Thoracic aorta (tissue), 2 donors: ENCODE measurements at regions not wholly inside any gene's neighbourhood (a gene's known extent, or its start where the extent isn't known, plus 50 kb on each side); places are given as distances from the start of the nearest gene placed in this dataset.

ENCODE experiments used
- ATAC-seq: fragments of 150-250 bp; one replicate; pipeline ENCODE4 v1.8.0; 2017; ENCODE audit warnings: low read depth; ENCODE audit not compliant: insufficient number of reproducible peaks, low FRiP score
- DNase-seq: peaks from one replicate; pipeline ENCODE4 v3.0.0-alpha.2; 2020; ENCODE audit warnings: low spot score
- H3K27ac ChIP-seq, 2 donors: fragments of 200-600 bp; sonication (generic); 1 replicate in 1 of 2; 2 replicates in 1 of 2; pipeline ENCODE4 v1.5.1; 2016; ENCODE audit warnings: mild to moderate bottlenecking in 2 of 2, moderate library complexity in 2 of 2
- H3K27me3 ChIP-seq: fragments of 200-600 bp; sonication (generic); replicated peaks from 2 replicates; pipeline ENCODE4 v1.6.0; 2016; ENCODE audit warnings: mild to moderate bottlenecking; ENCODE audit not compliant: insufficient read depth
- H3K36me3 ChIP-seq: fragments of 200-600 bp; sonication (generic); one replicate; pipeline ENCODE4 v1.5.1; 2016
- H3K4me1 ChIP-seq, 2 donors: fragments of 200-600 bp; sonication (generic); 1 replicate in 1 of 2; 2 replicates in 1 of 2; pipeline versions ENCODE4 v1.5.1 to v1.6.0; 2016; ENCODE audit warnings: low read depth in 2 of 2, mild to moderate bottlenecking in 1 of 2; ENCODE audit not compliant: control insufficient read depth in 1 of 2
- H3K4me3 ChIP-seq: fragments of 200-600 bp; sonication (generic); 2 replicates; pipeline ENCODE4 v1.5.1; 2016; ENCODE audit warnings: mild to moderate bottlenecking
- H3K9me3 ChIP-seq: fragments of 200-600 bp; sonication (generic); 2 replicates; pipeline ENCODE4 v1.5.1; 2016
- CTCF ChIP-seq: fragments of 200-600 bp; sonication (generic); IDR thresholded peaks from one replicate; pipeline ENCODE4 v1.5.1; 2019; ENCODE audit warnings: antibody characterized with exemption

GRCh38 chr9:135346438-135347050 lies 133.0 kb upstream of the PPP1R26 start:
- ATAC-seq (no peak), DNase-seq (no peak)
- H3K27me3 ChIP-seq, result no peaks in the 10 kb centered on the region
- H3K4me3 ChIP-seq, result no peak overlapping the region
- no peak overlapping the region for H3K27ac ChIP-seq
- no peaks in the 10 kb centered on the region for H3K36me3 ChIP-seq
- H3K9me3 ChIP-seq, result no peaks in the 10 kb centered on the region
- TF ChIP-seq CTCF, result no peak
- no peaks in the 10 kb centered on the region for H3K4me1 ChIP-seq

GRCh38 chr9:135347461-135347860 lies 132.1 kb upstream of the PPP1R26 start:
- H3K27ac ChIP-seq, result no peak overlapping the region
- ATAC-seq, result no peak
- H3K9me3 ChIP-seq, result no peaks in the 10 kb centered on the region
- no peaks in the 10 kb centered on the region for H3K4me1 ChIP-seq
- no peak overlapping the region for H3K4me3 ChIP-seq
- H3K27me3 ChIP-seq, result no peaks in the 10 kb centered on the region
- no peaks in the 10 kb centered on the region for H3K36me3 ChIP-seq
- no peak for DNase-seq
- no peak for TF ChIP-seq CTCF

GRCh38 chr9:135348076-135348787 lies 131.3 kb upstream of the PPP1R26 start:
- DNase-seq (no peak), ATAC-seq (no peak)
- Histone ChIP-seq H3K9me3 (no peaks in the 10 kb centered on the region), H3K4me1 (no peaks in the 10 kb centered on the region), H3K27ac (no peak overlapping the region), H3K27me3 (no peaks in the 10 kb centered on the region), H3K36me3 (no peaks in the 10 kb centered on the region), H3K4me3 (no peak overlapping the region)
- TF ChIP-seq CTCF, result no peak

- DNase-seq (no peak), ATAC-seq (no peak)
- no peak overlapping the region for H3K27ac ChIP-seq
- no peaks in the 10 kb centered on the region for H3K36me3 ChIP-seq
- TF ChIP-seq CTCF, result no peak
- no peak overlapping the region for H3K4me3 ChIP-seq
- no peaks in the 10 kb centered on the region for H3K4me1 ChIP-seq
- no peaks in the 10 kb centered on the region for H3K9me3 ChIP-seq
- no peaks in the 10 kb centered on the region for H3K27me3 ChIP-seq
Measured at GRCh38 chr9:135348788-135349150, 130.8 kb upstream of the PPP1R26 start.

- DNase-seq, result no peak
- Histone ChIP-seq H3K4me3 (no peak overlapping the region), H3K9me3 (no peaks in the 10 kb centered on the region), H3K36me3 (no peaks in the 10 kb centered on the region), H3K27ac (no peak overlapping the region), H3K4me1 (no peaks in the 10 kb centered on the region), H3K27me3 (no peaks in the 10 kb centered on the region)
- no peak for TF ChIP-seq CTCF
- no peak for ATAC-seq
Measured at GRCh38 chr9:135349212-135350002, 130.2 kb upstream of the PPP1R26 start.
